Esophagus muscularis mucosa (tissue), 4 donors: ENCODE measurements at regions not wholly inside any gene's neighbourhood (a gene's known extent, or its start where the extent isn't known, plus 50 kb on each side); places are given as distances from the start of the nearest gene placed in this dataset.

Source experiments
- CTCF ChIP-seq, 3 experiments: fragments of 200-600 bp in 2 of 3; fragments of 450-650 bp in 1 of 3; sonication (generic) in 2 of 3; IDR thresholded peaks; one replicate each; pipeline ENCODE4 v1.5.1; 2017 to 2019; ENCODE audit warnings: antibody characterized with exemption in 3 of 3, mild to moderate bottlenecking in 2 of 3, moderate library complexity in 1 of 3
- EP300 ChIP-seq: sonication (generic); formaldehyde crosslinking; IDR thresholded peaks from one replicate; pipeline ENCODE4 v1.6.1; 2017; ENCODE audit warnings: antibody characterized with exemption
- POLR2A ChIP-seq: fragments of 450-650 bp; IDR thresholded peaks from one replicate; pipeline ENCODE4 v1.6.1; 2017; ENCODE audit warnings: antibody characterized with exemption, moderate library complexity, mild to moderate bottlenecking, low read depth

GRCh38 chr1:98403963-98404480 lies 257.5 kb upstream of the SNX7 start:
- TF ChIP-seq CTCF (IDR thresholded peaks at IDR 0.05) (no peak), EP300 (no peak), POLR2A (no peak)
